Adrenal gland (tissue), 9 donors: ENCODE measurements at regions not wholly inside any gene's neighbourhood (a gene's known extent, or its start where the extent isn't known, plus 50 kb on each side); places are given as distances from the start of the nearest gene placed in this dataset.

Experiments used
- DNase-seq, 7 donors: peaks; one replicate each; pipeline ENCODE4 v3.0.0-alpha.2; 2019 to 2020
- H3K27ac ChIP-seq, 5 donors: fragments of 200-600 bp; sonication (generic) in 4 of 5; 1 replicate in 3 of 5; 2 replicates in 2 of 5; pipeline versions ENCODE4 v1.5.1 to v1.8.0; 2016 to 2020; ENCODE audit warnings: mild to moderate bottlenecking in 1 of 5
- H3K27me3 ChIP-seq: fragments of 200-600 bp; 2 replicates; pipeline ENCODE4 v1.8.0; 2021
- H3K36me3 ChIP-seq, 2 donors: fragments of 200-600 bp; replicated peaks in 1 of 2; 1 replicate in 1 of 2; 2 replicates in 1 of 2; pipeline versions ENCODE4 v1.5.1 to v1.8.0; 2018 to 2022
- H3K4me1 ChIP-seq, 2 donors: fragments of 200-600 bp; replicated peaks in 1 of 2; 1 replicate in 1 of 2; 2 replicates in 1 of 2; pipeline versions ENCODE4 v1.5.1 to v1.8.0; 2018 to 2021
- H3K4me3 ChIP-seq, 4 donors: fragments of 200-600 bp; sonication (generic) in 3 of 4; one replicate each; pipeline ENCODE4 v1.5.1; 2016 to 2018
- H3K9me3 ChIP-seq, 3 donors: fragments of 200-600 bp; sonication (generic) in 1 of 3; replicated peaks in 1 of 3; 1 replicate in 2 of 3; 2 replicates in 1 of 3; pipeline versions ENCODE4 v1.5.1 to v1.8.0; 2016 to 2021
- POLR2A ChIP-seq, 2 donors: fragments of 450-650 bp; IDR thresholded peaks; one replicate each; pipeline ENCODE4 v1.6.1; 2017; ENCODE audit warnings: antibody characterized with exemption in 2 of 2, mild to moderate bottlenecking in 2 of 2, moderate library complexity in 1 of 2
- WGBS, 4 donors: extraction: QIAGEN DNeasy Blood & Tissue Kit in 2 of 4; methylation state at CpG; one replicate each; pipeline versions ENCODE4 v1.1.5 to v1.1.7; 2013 to 2017; 5-methylcytosine and 5-hydroxymethylcytosine counted together
- intact Hi-C, 2 donors: fragments of 100-400 bp; cut with DNase I; formaldehyde crosslinking; loops; one replicate each; pipeline versions ENCODE4 v1.14.1 to v1.15.0; 2022 to 2023
- TF ChIP-seq, protein P1 (sequence below), 6 experiments: fragments of 450-650 bp in 4 of 6; fragments of 200-600 bp in 2 of 6; sonication (generic) in 1 of 6; IDR thresholded peaks; 1 replicate in 5 of 6; 2 replicates in 1 of 6; pipeline versions ENCODE4 v1.5.1 to v1.8.0; 2016 to 2021; ENCODE audit warnings: antibody characterized with exemption in 6 of 6, mild to moderate bottlenecking in 2 of 6, moderate library complexity in 1 of 6
- donor health status: healthy with polysubstance abuse.
- donor health status: Bipolar disorder and iron deficiency.
- donor health status: DM: yes; HTN: yes; CAD: no.
- donor health status: DM: no; HTN: no; CAD: no.
- donor health status: DM: no; HTN: no; CAD: no.

- 59 to 73% (median 68%) methylated on average over 6 of the region's 6 CpGs for WGBS, 4 donors
- Histone ChIP-seq H3K9me3 (no peaks in the 10 kb centered on the region), H3K27ac (no peak overlapping the region), H3K27me3 (no peaks in the 10 kb centered on the region), H3K4me3 (no peak overlapping the region), H3K4me1 (no peaks in the 10 kb centered on the region), H3K36me3 (no peaks in the 10 kb centered on the region)
- TF ChIP-seq, protein P1, sequence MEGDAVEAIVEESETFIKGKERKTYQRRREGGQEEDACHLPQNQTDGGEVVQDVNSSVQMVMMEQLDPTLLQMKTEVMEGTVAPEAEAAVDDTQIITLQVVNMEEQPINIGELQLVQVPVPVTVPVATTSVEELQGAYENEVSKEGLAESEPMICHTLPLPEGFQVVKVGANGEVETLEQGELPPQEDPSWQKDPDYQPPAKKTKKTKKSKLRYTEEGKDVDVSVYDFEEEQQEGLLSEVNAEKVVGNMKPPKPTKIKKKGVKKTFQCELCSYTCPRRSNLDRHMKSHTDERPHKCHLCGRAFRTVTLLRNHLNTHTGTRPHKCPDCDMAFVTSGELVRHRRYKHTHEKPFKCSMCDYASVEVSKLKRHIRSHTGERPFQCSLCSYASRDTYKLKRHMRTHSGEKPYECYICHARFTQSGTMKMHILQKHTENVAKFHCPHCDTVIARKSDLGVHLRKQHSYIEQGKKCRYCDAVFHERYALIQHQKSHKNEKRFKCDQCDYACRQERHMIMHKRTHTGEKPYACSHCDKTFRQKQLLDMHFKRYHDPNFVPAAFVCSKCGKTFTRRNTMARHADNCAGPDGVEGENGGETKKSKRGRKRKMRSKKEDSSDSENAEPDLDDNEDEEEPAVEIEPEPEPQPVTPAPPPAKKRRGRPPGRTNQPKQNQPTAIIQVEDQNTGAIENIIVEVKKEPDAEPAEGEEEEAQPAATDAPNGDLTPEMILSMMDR (IDR thresholded peaks at IDR 0.05) = no peak
- TF ChIP-seq POLR2A (IDR thresholded peaks at IDR 0.05) = no peak
- no peak for DNase-seq
- intact Hi-C loops = no loop called here
Observed at GRCh38 chr3:8156138-8156537, 345.5 kb upstream of the LMCD1 start.

DNA sequence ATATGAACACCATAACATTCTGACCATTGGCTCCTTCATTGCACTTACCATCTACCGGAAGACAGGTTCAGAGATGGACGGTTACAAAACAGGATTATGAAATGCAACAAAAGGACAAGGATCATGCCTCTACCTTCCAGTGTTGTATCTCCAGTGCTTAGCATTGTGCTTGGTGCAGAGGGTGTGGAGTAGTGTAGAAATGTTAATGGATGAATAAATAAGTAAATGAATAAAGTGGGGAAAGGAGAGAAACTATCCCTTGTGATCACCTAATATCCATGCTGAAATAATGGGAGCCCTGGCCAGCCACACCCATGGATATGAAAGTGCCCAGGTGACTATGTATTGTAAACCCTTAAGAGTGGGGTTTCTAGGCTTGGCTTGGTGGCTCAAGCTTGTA lies 344.8 kb upstream of the LMCD1 start:
- intact Hi-C loops = no loop called here
- no peaks in the 10 kb centered on the region for H3K4me1 ChIP-seq
- 90 to 98% (median 93%) methylated on average over 2 of the region's 2 CpGs for WGBS, 4 donors
- H3K27me3 ChIP-seq = no peaks in the 10 kb centered on the region
- H3K27ac ChIP-seq = no peak overlapping the region
- DNase-seq = no peak
- no peak for TF ChIP-seq POLR2A (IDR thresholded peaks at IDR 0.05)
- no peak overlapping the region for H3K4me3 ChIP-seq
- no peaks in the 10 kb centered on the region for H3K36me3 ChIP-seq
- H3K9me3 ChIP-seq = no peaks in the 10 kb centered on the region

- Histone ChIP-seq H3K4me3 (no peak overlapping the region), H3K4me1 (no peaks in the 10 kb centered on the region), H3K36me3 (no peaks in the 10 kb centered on the region), H3K27me3 (no peaks in the 10 kb centered on the region), H3K9me3 (no peaks in the 10 kb centered on the region), H3K27ac (no peak overlapping the region)
- intact Hi-C loops = no loop called here
- TF ChIP-seq, protein P1 (IDR thresholded peaks at IDR 0.05) = no peak
- no peak for TF ChIP-seq POLR2A (IDR thresholded peaks at IDR 0.05)
- 82 to 96% (median 84%) methylated on average over 4 of the region's 4 CpGs for WGBS, 4 donors
- no peak for DNase-seq
Observed at GRCh38 chr3:8157640-8158039, 344.0 kb upstream of the LMCD1 start.

DNA sequence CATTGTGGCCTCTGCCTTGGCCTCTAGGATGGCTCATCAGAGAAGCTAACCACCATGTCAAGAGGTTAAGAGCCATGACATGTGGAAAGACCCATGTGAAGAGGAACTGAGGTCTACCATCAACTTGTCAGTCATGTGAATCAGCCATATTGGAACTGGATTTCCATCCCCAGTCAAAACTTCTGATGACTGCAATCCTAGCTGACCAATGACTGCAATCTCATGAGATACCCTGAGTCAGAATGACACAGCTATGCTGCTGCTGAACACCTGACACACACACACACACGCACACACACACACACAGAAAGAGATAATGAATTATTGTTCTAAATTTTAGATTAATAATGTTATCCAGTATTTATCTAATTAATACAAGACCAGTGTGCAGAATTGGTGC lies 337.5 kb upstream of the LMCD1 start:
- Histone ChIP-seq H3K36me3 (no peaks in the 10 kb centered on the region), H3K4me1 (no peaks in the 10 kb centered on the region), H3K9me3 (no peaks in the 10 kb centered on the region), H3K27me3 (no peaks in the 10 kb centered on the region), H3K4me3 (no peak overlapping the region), H3K27ac (no peak overlapping the region)
- no peak for TF ChIP-seq POLR2A (IDR thresholded peaks at IDR 0.05)
- TF ChIP-seq, protein P1 (IDR thresholded peaks at IDR 0.05) = no peak
- intact Hi-C loops = no loop called here
- no peak for DNase-seq
- 81 to 90% (median 87%) methylated on average over 1 of the region's 1 CpG for WGBS, 4 donors

DNA sequence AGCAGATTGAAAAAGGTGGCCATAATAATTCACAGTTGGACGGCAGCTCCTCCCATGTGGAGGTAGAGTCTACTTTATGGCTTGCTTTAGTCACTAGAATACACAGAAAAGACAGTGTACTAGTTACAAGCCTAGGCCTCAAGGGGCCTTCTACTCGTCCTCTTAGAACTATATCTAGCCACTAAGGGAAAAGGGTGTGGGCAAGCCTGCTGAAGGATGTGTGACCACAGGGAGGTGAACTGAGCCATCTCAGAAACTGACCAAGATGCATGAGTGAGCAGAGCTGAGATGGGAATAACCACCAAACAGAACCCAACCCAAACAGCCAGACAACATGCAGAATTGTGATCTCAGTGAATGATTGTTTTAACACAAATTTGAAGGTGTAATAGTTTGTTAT lies 335.6 kb upstream of the LMCD1 start:
- Histone ChIP-seq H3K27ac (no peak overlapping the region), H3K4me3 (no peak overlapping the region), H3K9me3 (no peaks in the 10 kb centered on the region), H3K27me3 (no peaks in the 10 kb centered on the region), H3K4me1 (no peaks in the 10 kb centered on the region), H3K36me3 (no peaks in the 10 kb centered on the region)
- TF ChIP-seq, protein P1 (IDR thresholded peaks at IDR 0.05) = no peak
- TF ChIP-seq POLR2A (IDR thresholded peaks at IDR 0.05) = no peak
- WGBS, 4 donors = 77 to 83% (median 81%) methylated on average over 2 of the region's 2 CpGs
- DNase-seq = no peak
- intact Hi-C loops = no loop called here
